ENCODE measurements at regions not wholly inside any gene's neighbourhood (a gene's known extent, or its start where the extent isn't known, plus 50 kb on each side); places are given as distances from the start of the nearest gene placed in this dataset.

GRCh38 chr7:131190581-131190980 is 137.1 kb upstream of the MKLN1 start:
- H3K9me3 ChIP-seq = no peaks in the 10 kb centered on the region
- H3K4me1 ChIP-seq = peaks cover 18 to 55% of the 10 kb centered on the region in 2 donors
- in situ Hi-C loops (cut with MboI; ENCODE audit: low sequenced_read_pairs in 4 of 4) = no loop called here
- peak overlapping the region; percentile 82 to 95 (median 88) for H3K27ac ChIP-seq
- intact Hi-C loops (cut with DNase I; ENCODE audit: low total_unique reads) = loop anchor here (5.0 kb wide), 1 partner anchor 42 kb away; no protein-coding TSS in a partner anchor
- no peaks in the 10 kb centered on the region for H3K27me3 ChIP-seq
- H3K4me3 ChIP-seq = no peak overlapping the region
- H3K36me3 ChIP-seq = no peaks in the 10 kb centered on the region
- no peak for DNase-seq
- TF ChIP-seq, protein P1, sequence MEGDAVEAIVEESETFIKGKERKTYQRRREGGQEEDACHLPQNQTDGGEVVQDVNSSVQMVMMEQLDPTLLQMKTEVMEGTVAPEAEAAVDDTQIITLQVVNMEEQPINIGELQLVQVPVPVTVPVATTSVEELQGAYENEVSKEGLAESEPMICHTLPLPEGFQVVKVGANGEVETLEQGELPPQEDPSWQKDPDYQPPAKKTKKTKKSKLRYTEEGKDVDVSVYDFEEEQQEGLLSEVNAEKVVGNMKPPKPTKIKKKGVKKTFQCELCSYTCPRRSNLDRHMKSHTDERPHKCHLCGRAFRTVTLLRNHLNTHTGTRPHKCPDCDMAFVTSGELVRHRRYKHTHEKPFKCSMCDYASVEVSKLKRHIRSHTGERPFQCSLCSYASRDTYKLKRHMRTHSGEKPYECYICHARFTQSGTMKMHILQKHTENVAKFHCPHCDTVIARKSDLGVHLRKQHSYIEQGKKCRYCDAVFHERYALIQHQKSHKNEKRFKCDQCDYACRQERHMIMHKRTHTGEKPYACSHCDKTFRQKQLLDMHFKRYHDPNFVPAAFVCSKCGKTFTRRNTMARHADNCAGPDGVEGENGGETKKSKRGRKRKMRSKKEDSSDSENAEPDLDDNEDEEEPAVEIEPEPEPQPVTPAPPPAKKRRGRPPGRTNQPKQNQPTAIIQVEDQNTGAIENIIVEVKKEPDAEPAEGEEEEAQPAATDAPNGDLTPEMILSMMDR (IDR thresholded peaks at IDR 0.05 in 4 of 5, conservative IDR thresholded peaks at IDR 0.05 in 1 of 5) = no peak
- no peak for TF ChIP-seq POLR2A (IDR thresholded peaks at IDR 0.05)
- no peak for ATAC-seq

DNA sequence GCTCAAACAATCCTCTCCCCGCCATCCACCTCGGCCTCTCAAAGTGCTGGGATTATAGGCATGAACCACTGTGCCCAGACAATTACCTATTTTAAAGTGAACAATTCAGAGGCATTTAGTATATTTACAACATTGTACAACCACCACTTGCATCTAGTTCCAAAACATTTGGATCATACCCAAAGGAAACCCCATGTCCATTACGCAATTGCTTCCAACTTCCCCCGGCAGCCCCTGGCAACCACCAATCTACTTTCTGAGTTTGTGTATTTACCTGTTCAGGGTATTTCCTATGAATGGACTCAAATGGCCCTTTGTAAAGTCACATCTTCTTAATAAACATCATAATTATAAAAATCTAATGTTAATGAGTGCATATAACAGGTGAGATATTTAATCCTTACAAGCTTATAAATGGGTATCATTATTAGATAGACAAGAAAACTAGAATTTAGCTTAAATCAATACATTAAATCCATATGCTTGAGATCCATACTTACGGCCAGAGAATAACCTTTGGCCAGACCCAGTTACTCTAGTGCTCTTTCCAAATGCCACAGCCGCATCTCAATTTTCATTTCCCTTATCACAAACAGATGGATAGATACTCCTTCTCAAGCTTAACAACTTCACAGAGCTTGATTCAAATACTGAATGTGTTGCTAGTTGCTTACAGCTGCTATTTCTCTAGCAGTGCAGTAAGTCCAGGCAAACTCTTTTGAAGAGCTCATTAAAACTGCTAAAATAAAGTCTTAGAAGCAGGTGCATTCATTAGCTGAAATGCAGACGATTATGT is 133.4 kb upstream of the MKLN1 start:
- Histone ChIP-seq H3K27me3 (no peaks in the 10 kb centered on the region), H3K4me1 (peaks cover 7 to 25% of the 10 kb centered on the region in 2 donors), H3K4me3 (no peak overlapping the region), H3K9me3 (no peaks in the 10 kb centered on the region), H3K36me3 (no peaks in the 10 kb centered on the region), H3K27ac (peak overlapping the region in 1 of 4 donors; percentile 33)
- no peak for TF ChIP-seq POLR2A (IDR thresholded peaks at IDR 0.05)
- TF ChIP-seq, protein P1 (IDR thresholded peaks at IDR 0.05 in 4 of 5, conservative IDR thresholded peaks at IDR 0.05 in 1 of 5) = no peak
- intact Hi-C loops (cut with DNase I; ENCODE audit: low total_unique reads) = loop anchor here (5.0 kb wide), 1 partner anchor 38 kb away; no protein-coding TSS in a partner anchor
- in situ Hi-C loops (cut with MboI; ENCODE audit: low sequenced_read_pairs in 4 of 4) = no loop called here
- no peak for DNase-seq
- no peak for ATAC-seq

DNA sequence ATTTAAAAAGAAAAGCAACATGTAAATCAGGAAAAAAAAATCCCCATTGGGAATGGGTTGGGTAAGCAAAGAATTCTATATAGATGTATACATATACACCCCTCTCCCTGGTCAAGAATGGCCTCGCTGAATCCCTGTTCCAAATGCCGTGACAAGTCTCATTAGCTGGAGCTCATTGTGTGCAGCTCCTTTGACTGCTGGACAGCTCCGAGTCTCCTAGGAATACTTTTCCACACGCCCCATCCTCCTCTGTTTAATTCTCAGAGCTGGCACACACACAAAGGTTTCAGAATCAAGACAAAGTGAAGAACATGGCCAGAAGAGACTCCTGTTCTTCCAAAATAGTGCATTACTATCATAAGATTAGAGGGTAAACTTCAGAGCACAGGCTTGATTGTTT is 130.9 kb upstream of the MKLN1 start:
- Histone ChIP-seq H3K27ac (no peak overlapping the region), H3K4me3 (no peak overlapping the region), H3K4me1 (no peaks in the 10 kb centered on the region), H3K9me3 (no peaks in the 10 kb centered on the region), H3K27me3 (no peaks in the 10 kb centered on the region), H3K36me3 (no peaks in the 10 kb centered on the region)
- no peak for DNase-seq
- TF ChIP-seq POLR2A (IDR thresholded peaks at IDR 0.05) = no peak
- no peak for ATAC-seq
- in situ Hi-C loops (cut with MboI; ENCODE audit: low sequenced_read_pairs in 4 of 4) (no loop called here), intact Hi-C loops (cut with DNase I; ENCODE audit: low total_unique reads) (no loop called here)

DNA sequence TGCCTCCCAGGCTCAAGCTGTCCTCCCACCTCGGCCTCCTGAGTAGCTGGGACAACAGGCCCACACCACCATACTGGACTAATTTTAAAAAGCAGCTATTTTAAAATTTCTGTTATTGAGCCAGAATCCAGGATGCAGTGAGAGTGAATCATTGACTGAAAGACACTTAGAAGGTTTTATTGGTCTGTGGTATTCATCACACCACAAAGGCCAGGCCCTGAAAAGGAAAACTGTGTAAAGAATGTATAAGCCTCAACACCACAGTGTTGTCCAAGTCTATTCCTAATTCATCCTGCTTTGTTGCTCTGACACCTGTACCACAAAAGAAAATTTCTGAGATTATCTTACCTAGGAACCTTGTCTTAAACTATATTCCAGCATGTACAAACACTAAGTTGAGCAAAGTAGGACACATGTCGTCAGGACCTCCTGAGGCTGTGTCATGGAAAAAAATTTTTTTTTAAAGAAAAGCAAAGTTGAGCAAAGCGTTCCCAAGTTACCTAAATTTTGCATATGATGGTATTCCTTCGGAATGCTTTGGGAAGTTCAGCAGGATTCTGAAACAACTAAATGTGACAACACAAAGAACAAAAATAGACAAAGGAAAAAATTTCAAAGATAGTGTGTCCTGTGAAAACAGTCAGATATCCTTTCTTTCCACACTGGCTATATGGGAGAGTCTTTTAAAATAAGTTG is 129.6 kb upstream of the MKLN1 start:
- in situ Hi-C loops (cut with MboI; ENCODE audit: low sequenced_read_pairs in 4 of 4) (no loop called here), intact Hi-C loops (cut with DNase I; ENCODE audit: low total_unique reads) (no loop called here)
- H3K36me3 ChIP-seq = no peaks in the 10 kb centered on the region
- H3K27me3 ChIP-seq = no peaks in the 10 kb centered on the region
- no peaks in the 10 kb centered on the region for H3K4me1 ChIP-seq
- no peaks in the 10 kb centered on the region for H3K9me3 ChIP-seq
- no peak overlapping the region for H3K4me3 ChIP-seq
- ATAC-seq = no peak
- H3K27ac ChIP-seq = no peak overlapping the region
- TF ChIP-seq, protein P1 (IDR thresholded peaks at IDR 0.05 in 4 of 5, conservative IDR thresholded peaks at IDR 0.05 in 1 of 5) = no peak
- TF ChIP-seq POLR2A (IDR thresholded peaks at IDR 0.05) = no peak
- no peak for DNase-seq

DNA sequence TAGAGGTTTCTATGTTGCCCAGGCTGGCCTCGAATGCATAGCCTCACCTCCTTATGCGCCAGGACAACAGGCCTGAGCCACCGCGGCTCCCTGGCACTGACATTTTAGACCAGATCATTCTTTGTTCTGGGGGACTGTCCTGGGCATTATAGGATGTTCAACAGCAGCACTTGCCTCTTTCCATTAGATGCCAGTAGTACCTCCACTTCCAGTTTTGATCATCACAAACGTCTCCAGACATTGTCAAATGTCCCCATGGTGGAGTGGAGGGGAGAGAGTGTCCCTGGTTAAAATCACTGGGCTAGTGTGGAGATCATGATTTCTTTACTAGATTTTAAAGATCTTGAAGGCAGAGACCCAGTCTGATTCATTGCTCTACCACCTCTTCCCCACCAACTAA is 125.2 kb upstream of the MKLN1 start:
- no peak for DNase-seq
- no peaks in the 10 kb centered on the region for H3K4me1 ChIP-seq
- intact Hi-C loops (cut with DNase I; ENCODE audit: low total_unique reads) = no loop called here
- H3K36me3 ChIP-seq = no peaks in the 10 kb centered on the region
- H3K27me3 ChIP-seq = no peaks in the 10 kb centered on the region
- no peaks in the 10 kb centered on the region for H3K9me3 ChIP-seq
- in situ Hi-C loops (cut with MboI; ENCODE audit: low sequenced_read_pairs in 4 of 4) = no loop called here
- TF ChIP-seq POLR2A (IDR thresholded peaks at IDR 0.05) = no peak
- TF ChIP-seq, protein P1 (IDR thresholded peaks at IDR 0.05 in 4 of 5, conservative IDR thresholded peaks at IDR 0.05 in 1 of 5) = no peak
- no peak for ATAC-seq
- H3K27ac ChIP-seq = peak overlapping the region; percentile 20 to 71 (median 40)
- H3K4me3 ChIP-seq = no peak overlapping the region

All from gastrocnemius medialis (tissue), 4 donors.